GM12891 (cell line): ENCODE measurements at regions not wholly inside any gene's neighbourhood (a gene's known extent, or its start where the extent isn't known, plus 50 kb on each side); places are given as distances from the start of the nearest gene placed in this dataset.

Source experiments
- POLR2A ChIP-seq: IDR thresholded peaks from 2 replicates; pipeline ENCODE4 v1.6.1; 2011; ENCODE audit warnings: low read depth, low read length, control low read depth
- POLR2AphosphoS5 ChIP-seq: IDR thresholded peaks from 2 replicates; pipeline ENCODE4 v1.6.1; 2011; ENCODE audit warnings: low read depth, low read length, control low read depth

DNA sequence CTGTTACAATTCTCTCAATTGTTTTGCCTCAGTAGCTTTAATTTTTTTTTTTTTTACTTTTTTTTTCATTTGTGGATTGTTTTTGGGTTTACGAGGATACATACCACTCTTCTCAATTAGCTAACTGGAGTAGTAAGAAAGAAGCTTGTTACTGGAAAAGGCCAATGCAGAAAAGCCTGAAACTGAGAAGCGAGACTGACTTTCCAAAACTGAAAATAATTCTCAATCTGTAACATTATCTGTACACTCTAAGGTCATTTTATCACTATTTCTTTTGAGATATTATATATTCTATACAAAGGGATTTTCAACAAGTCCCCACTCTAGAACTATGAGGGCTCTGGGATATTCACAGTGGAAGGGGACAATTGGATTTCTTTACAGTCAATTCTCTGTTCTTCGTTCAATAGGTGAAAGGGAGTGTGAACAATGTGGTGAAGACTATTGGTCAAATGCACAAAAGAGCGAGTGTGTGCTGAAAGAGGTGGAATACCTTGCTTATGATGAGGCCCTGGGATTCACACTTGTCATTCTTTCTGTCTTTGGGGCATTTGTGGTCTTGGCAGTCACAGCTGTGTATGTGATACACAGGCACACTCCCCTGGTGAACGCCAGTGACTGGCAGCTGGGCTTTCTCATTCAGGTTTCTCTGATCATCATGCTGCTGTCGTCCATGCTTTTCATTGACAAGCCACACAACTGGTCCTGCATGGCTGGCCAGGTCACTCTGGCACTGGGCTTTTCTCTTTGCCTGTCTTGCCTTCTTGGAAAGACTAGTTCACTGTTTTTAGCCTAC, 83.9 kb upstream of the KCNAB1 start:
- TF ChIP-seq POLR2A: no peak
- no peak for TF ChIP-seq POLR2AphosphoS5
